ENCODE measurements at regions not wholly inside any gene's neighbourhood (a gene's known extent, or its start where the extent isn't known, plus 50 kb on each side); places are given as distances from the start of the nearest gene placed in this dataset.
"Not testable (repeated sequence)": the region's sequence is repeated elsewhere in the genome, so short reads cannot be mapped to it uniquely, and the experiment has no call there.

- peak; percentile 77 for DNase-seq (ENCODE audit: low read depth)
Measured at GRCh38 chrX:111041018-111041462, 55.0 kb upstream of the PAK3 start.

- peak; percentile 44 for DNase-seq (ENCODE audit: low read depth)
Measured at GRCh38 chrX:111040377-111041017, 55.5 kb upstream of the PAK3 start.

DNA sequence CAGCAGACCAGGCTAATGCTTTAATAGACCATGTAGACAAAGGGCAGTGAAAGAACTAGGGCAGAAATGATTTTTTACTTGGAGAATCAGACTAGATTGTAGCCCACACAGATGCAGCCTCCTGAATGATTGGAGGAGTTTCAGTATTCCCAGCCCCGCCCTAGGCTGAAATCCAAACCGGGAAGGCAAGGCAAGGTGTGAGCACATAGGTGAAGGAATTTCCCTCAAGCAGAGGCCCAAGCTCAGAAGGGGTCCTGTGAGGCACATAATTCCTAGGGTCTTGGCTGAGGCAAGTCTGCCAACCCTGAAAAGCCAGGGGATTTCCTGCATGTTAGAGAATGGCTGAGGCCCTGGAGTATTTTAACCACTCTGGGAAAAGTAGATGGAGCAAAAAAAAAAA, 56.4 kb upstream of the PAK3 start:
- peak; percentile 2 for DNase-seq (ENCODE audit: low read depth)

GRCh38 chrX:111035991-111036390, 60.0 kb upstream of the PAK3 start:
- DNase-seq (ENCODE audit: low read depth): no peak

GRCh38 chrX:111035256-111035655, 60.7 kb upstream of the PAK3 start:
- no peak for DNase-seq (ENCODE audit: low read depth)

- not testable (repeated sequence) for DNase-seq (ENCODE audit: low read depth)
Measured at GRCh38 chrX:111022998-111023397, 73.0 kb upstream of the PAK3 start.

DNA sequence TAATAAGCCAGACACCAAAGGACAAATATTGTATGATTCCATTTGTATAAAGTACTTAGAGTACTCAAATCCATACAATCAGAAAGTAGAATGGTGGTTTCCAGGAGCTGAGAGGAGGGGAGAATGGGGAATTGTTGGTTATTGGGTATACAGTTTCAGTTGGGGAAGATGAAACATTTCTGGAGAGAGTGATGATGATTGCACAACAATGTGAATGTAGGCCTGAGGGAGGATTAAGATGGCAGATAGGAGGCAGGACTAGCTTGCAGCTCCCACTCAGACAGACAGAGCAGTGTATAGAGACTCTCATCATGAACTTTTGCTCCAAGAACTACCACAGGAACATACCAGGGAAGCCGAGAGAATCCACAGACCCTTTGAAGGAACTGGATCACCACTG, 75.7 kb upstream of the PAK3 start:
- DNase-seq (ENCODE audit: low read depth): no peak

DNA sequence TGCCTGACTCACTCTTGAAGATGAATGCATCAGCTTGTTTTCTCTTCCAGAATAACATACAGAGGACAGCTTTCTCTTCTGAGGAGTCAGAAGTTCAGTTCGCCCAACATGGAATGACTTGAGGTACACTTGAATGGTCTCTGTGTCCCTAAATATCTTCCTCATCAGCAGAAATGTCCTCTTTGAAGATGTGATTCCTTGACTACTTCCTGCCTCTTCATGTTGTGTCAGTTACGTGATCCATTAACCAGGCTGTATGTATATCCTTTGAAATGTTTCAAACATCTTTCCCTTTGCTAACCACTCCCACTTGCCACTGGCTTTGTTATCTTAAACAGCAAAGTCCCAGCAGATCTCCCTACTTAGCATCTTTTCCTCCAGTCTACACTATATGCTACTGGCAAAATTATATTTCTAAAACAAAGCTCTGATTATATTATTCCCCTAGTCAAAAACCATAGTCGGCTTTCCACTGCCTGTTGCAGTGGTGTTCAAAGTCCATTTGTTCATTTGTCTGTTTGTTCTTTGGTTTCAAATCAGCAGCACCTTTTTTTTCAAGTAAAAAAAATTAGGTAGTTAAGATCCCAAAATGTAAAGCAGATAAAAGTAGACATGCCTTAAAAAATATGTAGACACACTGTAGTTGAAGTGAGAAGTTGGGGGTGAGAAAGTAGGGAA, 82.1 kb upstream of the PAK3 start:
- no peak for DNase-seq (ENCODE audit: low read depth)

- DNase-seq (ENCODE audit: low read depth): no peak
Measured at GRCh38 chrX:111010111-111010510, 85.9 kb upstream of the PAK3 start.

DNA sequence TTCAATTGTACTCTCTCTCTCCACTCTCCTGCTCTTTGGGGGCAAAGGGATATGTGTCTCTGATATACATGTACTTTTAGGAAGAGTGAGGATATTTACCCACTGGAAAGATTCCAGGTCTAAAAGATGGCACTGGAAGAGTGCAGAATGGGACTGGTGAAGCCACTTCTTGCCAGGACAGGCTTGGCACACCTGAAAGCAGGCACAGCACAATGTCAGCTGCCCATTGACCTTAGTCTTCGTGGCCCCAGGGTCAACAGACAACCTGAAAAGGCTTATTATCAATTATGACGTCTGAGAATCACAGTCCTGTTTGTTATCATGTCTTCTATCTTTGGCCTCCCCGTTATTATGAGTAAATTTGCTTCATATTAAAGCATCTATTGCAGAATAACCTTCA, 86.7 kb upstream of the PAK3 start:
- DNase-seq (ENCODE audit: low read depth): no peak

DNA sequence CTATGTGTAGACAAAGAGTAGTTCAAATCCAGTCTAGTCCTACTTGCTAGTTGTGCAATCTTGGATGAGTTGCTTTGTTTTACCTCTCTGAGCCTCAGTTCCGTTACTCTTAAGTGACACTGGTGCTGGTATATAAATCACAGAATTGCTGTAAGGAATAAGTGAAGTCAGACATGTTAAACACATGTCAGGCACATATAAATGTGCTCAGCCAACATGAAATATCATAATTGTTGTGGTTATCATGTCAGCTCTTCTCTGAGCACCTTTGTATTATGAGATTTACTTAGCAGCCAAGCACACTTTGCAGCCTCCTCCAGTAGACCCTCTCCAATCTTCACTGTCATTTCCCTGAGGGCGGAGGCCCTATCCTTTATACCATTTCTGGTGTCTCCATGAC, 87.9 kb upstream of the PAK3 start:
- DNase-seq (ENCODE audit: low read depth): no peak

GRCh38 chrX:111007238-111007637, 88.8 kb upstream of the PAK3 start:
- DNase-seq (ENCODE audit: low read depth): no peak

- no peak for DNase-seq (ENCODE audit: low read depth)
Measured at GRCh38 chrX:111006116-111006515, 89.9 kb upstream of the PAK3 start.

- no peak for DNase-seq (ENCODE audit: low read depth)
Measured at GRCh38 chrX:111005166-111005565, 90.8 kb upstream of the PAK3 start.

- DNase-seq (ENCODE audit: low read depth): no peak
Measured at GRCh38 chrX:111003118-111003517, 92.9 kb upstream of the PAK3 start.

GRCh38 chrX:110992611-110993010, 103.4 kb upstream of the PAK3 start:
- peak; percentile 7 for DNase-seq (ENCODE audit: low read depth)

GRCh38 chrX:110989869-110990268, 106.1 kb upstream of the PAK3 start:
- DNase-seq (ENCODE audit: low read depth): no peak

DNA sequence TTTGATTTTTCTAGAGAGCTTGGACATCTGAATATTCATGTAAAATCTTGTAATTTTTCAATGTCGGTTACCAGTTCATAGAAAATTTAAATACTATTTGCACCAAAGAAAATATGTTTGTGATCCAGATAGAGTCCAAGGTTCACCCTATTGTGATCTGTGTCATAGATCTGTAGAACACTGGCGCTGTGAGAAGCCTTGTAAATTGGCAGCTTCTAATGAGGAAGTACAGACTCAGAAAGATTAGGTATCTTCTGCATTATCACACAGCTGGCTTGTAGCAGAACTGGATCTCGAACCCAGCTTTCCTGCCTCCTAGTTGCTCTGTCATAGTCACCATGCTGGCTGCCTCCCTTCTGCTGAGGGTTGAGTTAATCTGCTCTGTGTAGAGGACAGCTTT, 106.5 kb upstream of the PAK3 start:
- no peak for DNase-seq (ENCODE audit: low read depth)

- DNase-seq (ENCODE audit: low read depth): no peak
Measured at GRCh38 chrX:110987292-110987691, 108.7 kb upstream of the PAK3 start.

DNA sequence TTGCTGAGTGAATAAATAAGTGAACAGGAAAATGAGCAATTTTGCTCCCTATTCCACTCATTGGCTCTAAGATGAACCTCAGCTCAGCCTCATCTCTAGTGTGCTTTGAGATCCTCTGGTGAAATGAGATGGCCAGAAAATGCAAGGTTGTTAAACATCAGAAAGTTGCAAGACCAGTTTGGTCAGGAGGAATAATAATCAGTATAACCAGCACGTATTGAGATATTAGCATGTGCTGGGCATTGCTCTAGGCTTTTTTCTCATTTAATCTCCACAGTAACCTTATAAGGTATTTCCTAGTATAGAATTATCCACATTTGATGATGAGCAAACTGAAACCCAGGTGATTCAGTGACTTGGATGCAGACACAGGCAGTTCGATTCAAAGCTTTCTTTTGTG, 110.5 kb upstream of the PAK3 start:
- DNase-seq (ENCODE audit: low read depth): no peak

GRCh38 chrX:110983024-110983423, 113.0 kb upstream of the PAK3 start:
- no peak for DNase-seq (ENCODE audit: low read depth)

- DNase-seq (ENCODE audit: low read depth): no peak
Measured at GRCh38 chrX:110966839-110967238, 129.2 kb upstream of the PAK3 start.

- no peak for DNase-seq (ENCODE audit: low read depth)
Measured at GRCh38 chrX:110966091-110966454, 129.9 kb upstream of the PAK3 start.
